ENCODE measurements at regions not wholly inside any gene's neighbourhood (a gene's known extent, or its start where the extent isn't known, plus 50 kb on each side); places are given as distances from the start of the nearest gene placed in this dataset.
"Not testable (repeated sequence)": the region's sequence is repeated elsewhere in the genome, so short reads cannot be mapped to it uniquely, and the experiment has no call there.

GRCh38 chrX:747176-747575 lies 116.6 kb downstream of the SHOX start:
- Mint-ChIP-seq H3K27me3 (peaks cover 18% of the 10 kb centered on the region), H3K4me1 (ENCODE audit: low read depth) (no peaks in the 10 kb centered on the region), H3K4me3 (ENCODE audit: low read depth) (no peak overlapping the region), H3K36me3 (ENCODE audit: insufficient read depth) (no peaks in the 10 kb centered on the region), H3K9me3 (ENCODE audit: low read depth) (no peaks in the 10 kb centered on the region), H3K27ac (no peak overlapping the region)
- TF ChIP-seq CTCF (IDR thresholded peaks at IDR 0.05; ENCODE audit: unreplicated experiment), result no peak
- DNase-seq (ENCODE audit: low spot score, unreplicated experiment), result no peak

GRCh38 chrX:739611-740010 lies 109.0 kb downstream of the SHOX start:
- H3K36me3 Mint-ChIP-seq (ENCODE audit: insufficient read depth), result no peaks in the 10 kb centered on the region
- no peak for TF ChIP-seq CTCF (IDR thresholded peaks at IDR 0.05; ENCODE audit: unreplicated experiment)
- H3K4me1 Mint-ChIP-seq (ENCODE audit: low read depth), result no peaks in the 10 kb centered on the region
- peaks cover 19% of the 10 kb centered on the region for H3K27me3 Mint-ChIP-seq
- no peak overlapping the region for H3K4me3 Mint-ChIP-seq (ENCODE audit: low read depth)
- DNase-seq (ENCODE audit: low spot score, unreplicated experiment), result no peak
- H3K9me3 Mint-ChIP-seq (ENCODE audit: low read depth), result no peaks in the 10 kb centered on the region
- H3K27ac Mint-ChIP-seq, result no peak overlapping the region

GRCh38 chrX:737021-737420 lies 106.4 kb downstream of the SHOX start:
- H3K4me3 Mint-ChIP-seq (ENCODE audit: low read depth); H3K9me3 Mint-ChIP-seq (ENCODE audit: low read depth); H3K4me1 Mint-ChIP-seq (ENCODE audit: low read depth); DNase-seq (ENCODE audit: low spot score, unreplicated experiment); H3K27ac Mint-ChIP-seq; H3K36me3 Mint-ChIP-seq (ENCODE audit: insufficient read depth): not testable (repeated sequence)
- peaks cover 26% of the 10 kb centered on the region for H3K27me3 Mint-ChIP-seq

GRCh38 chrX:734362-734761 lies 103.8 kb downstream of the SHOX start:
- no peak overlapping the region for H3K27ac Mint-ChIP-seq
- no peak for DNase-seq (ENCODE audit: low spot score, unreplicated experiment)
- no peak for TF ChIP-seq CTCF (IDR thresholded peaks at IDR 0.05; ENCODE audit: unreplicated experiment)
- H3K27me3 Mint-ChIP-seq, result peaks cover 20% of the 10 kb centered on the region
- no peaks in the 10 kb centered on the region for H3K36me3 Mint-ChIP-seq (ENCODE audit: insufficient read depth)
- H3K4me1 Mint-ChIP-seq (ENCODE audit: low read depth), result no peaks in the 10 kb centered on the region
- H3K9me3 Mint-ChIP-seq (ENCODE audit: low read depth), result no peaks in the 10 kb centered on the region
- no peak overlapping the region for H3K4me3 Mint-ChIP-seq (ENCODE audit: low read depth)

- H3K9me3 Mint-ChIP-seq (ENCODE audit: low read depth), result no peaks in the 10 kb centered on the region
- DNase-seq (ENCODE audit: low spot score, unreplicated experiment), result no peak
These were observed 103.4 kb downstream of the SHOX start for GRCh38 chrX:733961-734360.

More at GRCh38 chrX:733961-734360, 103.4 kb downstream of the SHOX start:
- no peaks in the 10 kb centered on the region for H3K4me1 Mint-ChIP-seq (ENCODE audit: low read depth)
- H3K27ac Mint-ChIP-seq, result no peak overlapping the region
- H3K27me3 Mint-ChIP-seq, result peaks cover 20% of the 10 kb centered on the region
- no peaks in the 10 kb centered on the region for H3K36me3 Mint-ChIP-seq (ENCODE audit: insufficient read depth)
- no peak overlapping the region for H3K4me3 Mint-ChIP-seq (ENCODE audit: low read depth)
- TF ChIP-seq CTCF (IDR thresholded peaks at IDR 0.05; ENCODE audit: unreplicated experiment), result no peak
